Esophagus muscularis mucosa (tissue), 4 donors: ENCODE measurements at regions not wholly inside any gene's neighbourhood (a gene's known extent, or its start where the extent isn't known, plus 50 kb on each side); places are given as distances from the start of the nearest gene placed in this dataset.

Experiments used
- DNase-seq: peaks from one replicate; pipeline ENCODE4 v3.0.0-alpha.2; 2017; ENCODE audit errors: extremely low spot score
- H3K27ac ChIP-seq, 4 donors: fragments of 200-600 bp; sonication (generic); replicated peaks in 1 of 4; 1 replicate in 3 of 4; 2 replicates in 1 of 4; pipeline ENCODE4 v1.5.1; 2016 to 2019; ENCODE audit warnings: mild to moderate bottlenecking in 1 of 4
- H3K27me3 ChIP-seq, 4 donors: fragments of 200-600 bp; sonication (generic); one replicate each; pipeline versions ENCODE4 v1.5.1 to v1.6.0; 2016 to 2019
- H3K36me3 ChIP-seq, 4 donors: fragments of 200-600 bp; sonication (generic); one replicate each; pipeline ENCODE4 v1.5.1; 2016 to 2019
- H3K4me1 ChIP-seq, 4 donors: fragments of 200-600 bp; sonication (generic); one replicate each; pipeline ENCODE4 v1.5.1; 2016 to 2019
- H3K4me3 ChIP-seq, 4 donors: fragments of 200-600 bp; sonication (generic); 1 replicate in 2 of 4; 2 replicates in 2 of 4; pipeline ENCODE4 v1.5.1; 2016 to 2019; ENCODE audit warnings: mild to moderate bottlenecking in 4 of 4, moderate library complexity in 1 of 4
- H3K9me3 ChIP-seq, 4 donors: fragments of 200-600 bp; sonication (generic); 1 replicate in 3 of 4; 2 replicates in 1 of 4; pipeline ENCODE4 v1.5.1; 2016 to 2019
- EP300 ChIP-seq: sonication (generic); formaldehyde crosslinking; IDR thresholded peaks from one replicate; pipeline ENCODE4 v1.6.1; 2017; ENCODE audit warnings: antibody characterized with exemption
- POLR2A ChIP-seq: fragments of 450-650 bp; IDR thresholded peaks from one replicate; pipeline ENCODE4 v1.6.1; 2017; ENCODE audit warnings: antibody characterized with exemption, moderate library complexity, mild to moderate bottlenecking, low read depth
- POLR2AphosphoS5 ChIP-seq, 2 donors: sonication (generic); formaldehyde crosslinking; IDR thresholded peaks; one replicate each; pipeline ENCODE4 v1.6.1; 2017; ENCODE audit warnings: antibody characterized with exemption in 2 of 2
- WGBS: methylation state at CpG from one replicate; pipeline ENCODE4 v1.1.5; 2018; 5-methylcytosine and 5-hydroxymethylcytosine counted together
- intact Hi-C: fragments of 100-400 bp; cut with DNase I; formaldehyde crosslinking; loops from one replicate; pipeline ENCODE4 v1.15.1; 2023
- TF ChIP-seq, protein P1 (sequence below), 3 experiments: fragments of 200-600 bp in 2 of 3; fragments of 450-650 bp in 1 of 3; sonication (generic) in 2 of 3; IDR thresholded peaks; one replicate each; pipeline ENCODE4 v1.5.1; 2017 to 2019; ENCODE audit warnings: antibody characterized with exemption in 3 of 3, mild to moderate bottlenecking in 2 of 3, moderate library complexity in 1 of 3

DNA sequence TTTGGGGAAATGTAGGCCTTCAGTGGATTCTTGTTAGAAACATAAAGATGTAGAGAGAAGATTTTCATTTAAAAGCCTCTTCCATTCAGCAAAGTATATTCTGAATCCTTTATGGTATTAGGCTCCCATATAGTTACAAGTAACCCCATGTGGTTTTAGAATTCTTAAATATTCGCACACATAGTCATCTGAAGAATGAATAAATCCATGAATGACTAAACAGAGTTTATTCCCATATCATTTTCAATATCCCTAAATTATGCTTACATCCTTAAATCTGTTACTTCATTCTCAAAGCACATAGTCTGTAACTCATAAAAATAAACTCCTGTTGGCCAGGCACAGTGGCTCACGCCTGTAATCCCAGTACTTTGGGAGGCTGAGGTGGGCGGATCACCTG, 962.1 kb downstream of the KCNJ18 start:
- TF ChIP-seq EP300 (no peak), POLR2AphosphoS5 (IDR thresholded peaks at IDR 0.05) (no peak), POLR2A (no peak)
- TF ChIP-seq, protein P1, sequence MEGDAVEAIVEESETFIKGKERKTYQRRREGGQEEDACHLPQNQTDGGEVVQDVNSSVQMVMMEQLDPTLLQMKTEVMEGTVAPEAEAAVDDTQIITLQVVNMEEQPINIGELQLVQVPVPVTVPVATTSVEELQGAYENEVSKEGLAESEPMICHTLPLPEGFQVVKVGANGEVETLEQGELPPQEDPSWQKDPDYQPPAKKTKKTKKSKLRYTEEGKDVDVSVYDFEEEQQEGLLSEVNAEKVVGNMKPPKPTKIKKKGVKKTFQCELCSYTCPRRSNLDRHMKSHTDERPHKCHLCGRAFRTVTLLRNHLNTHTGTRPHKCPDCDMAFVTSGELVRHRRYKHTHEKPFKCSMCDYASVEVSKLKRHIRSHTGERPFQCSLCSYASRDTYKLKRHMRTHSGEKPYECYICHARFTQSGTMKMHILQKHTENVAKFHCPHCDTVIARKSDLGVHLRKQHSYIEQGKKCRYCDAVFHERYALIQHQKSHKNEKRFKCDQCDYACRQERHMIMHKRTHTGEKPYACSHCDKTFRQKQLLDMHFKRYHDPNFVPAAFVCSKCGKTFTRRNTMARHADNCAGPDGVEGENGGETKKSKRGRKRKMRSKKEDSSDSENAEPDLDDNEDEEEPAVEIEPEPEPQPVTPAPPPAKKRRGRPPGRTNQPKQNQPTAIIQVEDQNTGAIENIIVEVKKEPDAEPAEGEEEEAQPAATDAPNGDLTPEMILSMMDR (IDR thresholded peaks at IDR 0.05), result no peak
- no peak for DNase-seq
- 61% methylated on average over 3 of the region's 3 CpGs for WGBS
- intact Hi-C loops, result no loop called here
- no peaks in the 10 kb centered on the region for H3K4me1 ChIP-seq
- no peaks in the 10 kb centered on the region for H3K27me3 ChIP-seq
- H3K9me3 ChIP-seq, result no peaks in the 10 kb centered on the region
- no peaks in the 10 kb centered on the region for H3K36me3 ChIP-seq
- H3K27ac ChIP-seq, result no peak overlapping the region
- H3K4me3 ChIP-seq, result no peak overlapping the region

DNA sequence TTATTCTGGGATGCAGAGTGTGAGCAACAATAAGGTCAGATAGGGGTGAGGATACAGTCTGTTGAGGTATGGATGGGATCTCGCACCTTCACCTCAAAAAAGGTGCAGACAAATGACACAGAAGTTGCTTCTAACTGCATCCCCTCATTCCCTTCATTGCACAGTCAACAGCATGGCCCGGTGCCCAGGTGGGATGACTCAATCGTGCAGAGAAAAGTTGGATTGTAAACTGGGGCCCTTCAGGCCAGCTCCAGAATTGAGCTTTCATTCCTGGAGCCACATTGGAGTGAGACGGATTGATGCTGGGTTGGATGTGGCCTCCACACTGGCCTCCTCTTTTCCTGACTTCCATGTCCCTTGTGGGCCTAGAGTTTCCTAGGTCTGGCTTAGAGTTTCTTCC, 977.4 kb downstream of the KCNJ18 start:
- no peak for DNase-seq
- no peak overlapping the region for H3K27ac ChIP-seq
- H3K27me3 ChIP-seq, result no peaks in the 10 kb centered on the region
- no peak overlapping the region for H3K4me3 ChIP-seq
- no peaks in the 10 kb centered on the region for H3K36me3 ChIP-seq
- no peaks in the 10 kb centered on the region for H3K4me1 ChIP-seq
- intact Hi-C loops, result no loop called here
- WGBS, result 77% methylated on average over 4 of the region's 4 CpGs
- no peak for TF ChIP-seq EP300
- TF ChIP-seq POLR2A, result no peak
- TF ChIP-seq, protein P1 (IDR thresholded peaks at IDR 0.05), result no peak
- TF ChIP-seq POLR2AphosphoS5 (IDR thresholded peaks at IDR 0.05), result no peak
- H3K9me3 ChIP-seq, result no peaks in the 10 kb centered on the region

DNA sequence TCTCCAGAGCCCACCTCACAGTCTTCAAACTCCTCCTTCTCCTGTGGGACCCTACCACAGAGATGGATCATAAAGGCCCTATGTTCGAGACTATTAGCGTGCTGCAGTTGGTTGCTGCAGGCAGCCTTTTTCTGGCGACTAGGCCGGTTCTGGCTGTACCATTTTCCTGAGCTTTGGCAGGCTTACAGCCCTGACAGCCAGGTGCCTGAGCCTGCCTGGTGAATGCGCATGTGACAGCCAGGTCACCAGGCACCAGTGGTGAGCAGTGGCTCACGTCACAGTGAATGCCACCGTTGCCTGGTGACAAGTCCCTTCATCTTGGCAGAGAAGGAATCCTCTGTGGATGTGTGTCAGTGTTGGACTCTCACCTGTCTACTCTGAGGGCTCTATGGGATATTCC, 978.8 kb downstream of the KCNJ18 start:
- no peak for DNase-seq
- Histone ChIP-seq H3K36me3 (no peaks in the 10 kb centered on the region), H3K4me1 (no peaks in the 10 kb centered on the region), H3K27ac (no peak overlapping the region), H3K27me3 (no peaks in the 10 kb centered on the region), H3K9me3 (no peaks in the 10 kb centered on the region), H3K4me3 (no peak overlapping the region)
- 86% methylated on average over 7 of the region's 7 CpGs for WGBS
- intact Hi-C loops, result no loop called here
- no peak for TF ChIP-seq POLR2A
- TF ChIP-seq, protein P1 (IDR thresholded peaks at IDR 0.05), result no peak
- TF ChIP-seq EP300, result no peak
- TF ChIP-seq POLR2AphosphoS5 (IDR thresholded peaks at IDR 0.05), result no peak

DNA sequence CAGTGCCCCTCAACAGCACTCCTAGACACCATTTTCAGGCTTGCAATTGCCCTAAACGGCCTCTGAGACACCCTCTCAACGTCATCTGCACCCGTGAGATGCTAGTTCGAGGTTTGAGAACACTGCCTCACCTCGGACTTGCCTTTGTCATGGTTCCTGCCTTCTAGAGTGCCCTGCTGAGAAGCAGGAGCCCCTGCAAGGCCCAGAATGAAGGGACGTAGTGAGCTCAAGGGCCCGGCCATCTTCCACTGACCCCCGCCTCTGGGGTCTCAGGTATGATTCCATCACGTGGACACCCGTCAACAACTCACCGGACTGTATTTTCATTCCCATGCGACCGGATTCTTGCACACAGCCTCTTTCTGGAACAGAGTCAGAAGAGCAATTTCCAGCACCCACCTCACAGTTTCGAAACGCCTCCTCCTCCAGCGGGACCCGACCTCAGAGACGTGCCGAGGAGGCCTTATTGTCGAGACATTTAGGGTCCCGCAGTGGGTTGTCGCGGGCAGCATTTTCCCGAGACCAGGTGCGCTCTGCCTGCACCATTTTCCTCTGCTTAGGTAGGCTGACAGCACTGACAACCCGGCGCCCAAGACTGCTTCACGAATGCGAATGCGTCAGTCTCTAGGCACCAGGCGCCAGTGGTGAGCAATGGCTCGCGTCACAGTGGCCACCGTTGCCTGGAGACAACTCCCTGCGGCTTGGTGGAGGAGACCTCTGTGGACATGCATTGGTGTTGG, 999.9 kb downstream of the KCNJ18 start:
- Histone ChIP-seq H3K27me3 (no peaks in the 10 kb centered on the region), H3K36me3 (no peaks in the 10 kb centered on the region), H3K27ac (no peak overlapping the region), H3K4me3 (no peak overlapping the region), H3K4me1 (no peaks in the 10 kb centered on the region), H3K9me3 (peaks cover 0 to 14% (median 0%) of the 10 kb centered on the region in 4 donors)
- WGBS, result 84% methylated on average over 33 of the region's 35 CpGs
- TF ChIP-seq POLR2AphosphoS5 (IDR thresholded peaks at IDR 0.05), result no peak
- no peak for TF ChIP-seq POLR2A
- TF ChIP-seq, protein P1 (IDR thresholded peaks at IDR 0.05), result no peak
- no peak for TF ChIP-seq EP300
- peak; percentile 89 for DNase-seq
- intact Hi-C loops, result no loop called here

DNA sequence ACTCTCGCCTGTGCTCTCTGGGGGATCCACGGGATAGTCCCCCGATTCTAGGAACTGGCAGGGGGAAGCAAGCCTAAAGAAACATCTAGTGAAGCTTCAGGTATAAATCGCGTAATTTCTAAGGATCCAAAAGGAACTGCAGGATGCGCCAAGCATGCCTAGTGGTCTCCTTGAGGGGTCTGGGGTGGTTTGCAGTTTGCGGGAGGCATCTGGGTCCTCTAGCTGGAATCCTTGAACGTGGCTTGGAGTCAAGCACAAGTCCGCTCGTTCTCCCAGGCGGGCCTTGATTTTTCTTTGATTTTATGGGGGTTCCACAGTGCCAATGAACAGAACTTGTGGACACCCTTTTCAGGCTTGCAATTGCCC, 1000.5 kb downstream of the KCNJ18 start:
- WGBS, result 75% methylated on average over 11 of the region's 11 CpGs
- Histone ChIP-seq H3K27ac (no peak overlapping the region), H3K9me3 (peaks cover 0 to 14% (median 0%) of the 10 kb centered on the region in 4 donors), H3K4me3 (no peak overlapping the region), H3K4me1 (no peaks in the 10 kb centered on the region), H3K27me3 (no peaks in the 10 kb centered on the region), H3K36me3 (no peaks in the 10 kb centered on the region)
- TF ChIP-seq, protein P1 (IDR thresholded peaks at IDR 0.05), result no peak
- intact Hi-C loops, result no loop called here
- peak; percentile 47 for DNase-seq
